ENCODE measurements at regions not wholly inside any gene's neighbourhood (a gene's known extent, or its start where the extent isn't known, plus 50 kb on each side); places are given as distances from the start of the nearest gene placed in this dataset.

- TF ChIP-seq L3MBTL2 (conservative IDR thresholded peaks at IDR 0.05), result no peak
- TF ChIP-seq FOXM1 (IDR thresholded peaks at IDR 0.05; ENCODE audit: borderline replicate concordance), result no peak
- no peak for TF ChIP-seq NFRKB (IDR thresholded peaks at IDR 0.05)
- no peak for TF ChIP-seq SP1 (IDR thresholded peaks at IDR 0.05)
- TF ChIP-seq BHLHE40 (IDR thresholded peaks at IDR 0.05; ENCODE audit: borderline replicate concordance), result no peak
- TF ChIP-seq ELF4 (IDR thresholded peaks at IDR 0.05), result no peak
Observed at GRCh38 chr7:136274636-136275345, 297.6 kb upstream of the MTPN start.

All from HEK293T (cell line).